CD4-positive, alpha-beta T cell treated with Interleukin-4 for 1 hour (primary cell): ENCODE measurements at regions not wholly inside any gene's neighbourhood (a gene's known extent, or its start where the extent isn't known, plus 50 kb on each side); places are given as distances from the start of the nearest gene placed in this dataset.
"Not testable (repeated sequence)": the region's sequence is repeated elsewhere in the genome, so short reads cannot be mapped to it uniquely, and the experiment has no call there.

ENCODE experiments used
- DNase-seq, 2 donors: peaks; one replicate each; pipeline ENCODE4 v3.0.0-alpha.2; 2020 to 2022

DNA sequence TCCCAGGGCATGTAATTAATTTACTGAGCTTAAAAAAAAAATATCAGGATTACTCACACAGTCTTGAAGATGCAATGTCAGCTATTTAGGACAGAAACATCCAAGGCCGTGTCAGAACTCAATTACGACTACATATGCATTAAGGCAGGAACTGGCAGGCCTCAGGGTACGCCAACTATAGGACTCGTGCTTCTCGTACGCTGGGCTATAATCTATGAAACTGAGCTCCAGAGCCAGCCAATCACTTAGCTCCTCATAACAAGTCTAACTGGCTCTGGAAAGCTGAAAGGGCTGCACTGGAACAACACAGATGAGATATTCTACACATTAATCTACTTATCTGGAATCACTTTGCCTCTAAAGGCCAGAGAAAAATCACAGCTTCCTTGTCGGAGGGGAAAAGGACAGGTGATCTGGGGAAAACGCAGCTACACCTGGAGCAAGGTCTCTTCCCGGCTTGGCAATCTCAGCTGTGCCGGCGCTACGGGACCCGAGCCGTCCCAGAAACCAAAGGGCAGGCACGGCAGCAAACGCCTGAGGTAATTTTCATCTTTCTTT lies 212.0 kb downstream of the DEPDC1B start:
- DNase-seq, result no peak

DNA sequence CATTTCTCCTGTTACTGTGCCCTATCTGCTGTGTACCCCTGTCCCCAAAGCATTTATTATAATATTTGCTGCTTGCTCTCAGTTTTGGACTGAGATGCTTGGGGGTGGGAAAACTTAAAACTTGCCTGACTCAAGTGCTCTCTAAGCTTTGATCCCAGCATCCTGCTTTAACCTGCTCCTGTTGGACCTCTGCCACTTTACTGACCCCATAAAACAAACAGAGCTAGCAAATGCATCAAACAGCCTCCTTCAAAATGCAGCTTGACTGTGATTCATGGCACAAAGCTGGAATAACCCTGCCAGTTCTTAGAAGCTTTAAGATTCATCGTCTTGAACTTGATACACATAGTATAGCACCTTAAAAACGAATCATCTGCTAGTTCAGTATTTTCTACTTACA lies 212.5 kb downstream of the DEPDC1B start:
- no peak for DNase-seq

DNA sequence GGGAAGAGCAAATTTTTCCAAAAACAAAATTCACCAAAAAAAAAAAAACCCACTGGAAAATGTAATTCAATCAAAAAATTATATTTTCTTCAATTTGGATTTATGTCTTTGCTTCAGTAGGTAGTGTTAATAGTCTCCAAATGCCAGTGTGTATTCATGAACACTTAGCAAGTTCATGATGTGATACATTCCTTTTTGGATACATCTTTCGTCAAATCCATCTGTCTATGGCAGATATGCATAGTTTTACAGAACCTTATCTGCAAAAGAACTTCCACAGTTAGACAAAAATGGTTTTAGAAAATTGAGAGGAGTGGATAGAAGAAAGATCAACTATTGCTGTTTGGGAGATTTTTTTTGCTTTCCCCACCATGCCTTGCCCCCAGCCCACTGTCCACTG lies 214.6 kb downstream of the DEPDC1B start:
- DNase-seq, result no peak

DNA sequence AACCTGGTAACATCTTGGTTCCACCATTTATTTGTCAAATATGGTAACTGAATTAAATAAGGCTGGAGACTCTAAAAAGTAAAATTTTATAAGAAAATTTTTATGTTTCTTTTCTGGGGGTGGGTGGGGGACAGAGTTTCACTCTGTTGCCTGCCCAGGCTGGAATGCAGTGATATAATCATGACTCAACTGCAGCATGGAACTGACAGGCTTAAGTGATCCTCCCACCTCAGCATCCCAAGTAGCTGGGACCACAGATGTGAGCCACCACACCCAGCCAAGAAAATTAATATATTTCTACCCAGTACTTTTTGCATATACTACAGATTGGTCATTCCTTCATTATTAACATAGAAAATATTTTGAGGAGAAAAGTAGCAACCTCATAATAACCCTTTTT lies 216.9 kb downstream of the DEPDC1B start:
- DNase-seq, result no peak

DNA sequence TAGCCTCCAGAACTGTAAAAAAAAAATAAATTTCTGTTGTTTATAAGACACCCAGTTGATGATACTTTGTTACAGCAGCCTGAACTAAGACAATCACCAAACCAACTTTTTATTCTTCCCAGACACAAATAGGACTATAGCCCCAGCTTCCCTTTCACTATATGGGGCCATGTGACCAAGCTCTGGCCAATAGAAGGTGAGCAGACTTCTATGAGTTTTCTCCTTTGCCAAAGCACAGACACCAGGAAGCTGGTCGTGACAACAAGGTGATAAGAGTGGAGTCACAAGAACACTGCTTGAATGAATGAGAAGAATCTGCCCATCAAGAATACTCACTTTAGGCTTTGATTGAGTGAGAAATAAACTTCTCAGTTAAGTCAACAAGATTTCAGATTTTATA lies 217.7 kb downstream of the DEPDC1B start:
- DNase-seq, result no peak

DNA sequence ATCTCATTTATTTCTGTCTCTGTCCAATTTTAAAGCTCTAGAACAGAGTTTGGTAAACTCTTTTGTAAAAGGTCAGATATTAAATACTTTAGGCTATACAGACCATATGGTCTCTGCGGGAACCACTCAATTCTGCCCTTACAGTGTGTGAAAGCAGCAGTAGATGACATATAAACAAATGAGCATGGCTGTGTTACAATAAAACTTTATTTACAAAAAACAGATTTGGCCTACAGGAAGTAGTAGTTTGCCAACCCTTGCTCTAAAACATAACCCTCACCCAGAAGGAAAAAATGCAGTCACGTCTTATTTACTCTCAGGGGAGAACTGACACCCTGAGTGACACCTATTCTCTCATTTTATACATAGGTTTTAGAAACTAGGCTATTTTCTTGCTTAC lies 220.4 kb downstream of the DEPDC1B start:
- DNase-seq, result no peak

DNA sequence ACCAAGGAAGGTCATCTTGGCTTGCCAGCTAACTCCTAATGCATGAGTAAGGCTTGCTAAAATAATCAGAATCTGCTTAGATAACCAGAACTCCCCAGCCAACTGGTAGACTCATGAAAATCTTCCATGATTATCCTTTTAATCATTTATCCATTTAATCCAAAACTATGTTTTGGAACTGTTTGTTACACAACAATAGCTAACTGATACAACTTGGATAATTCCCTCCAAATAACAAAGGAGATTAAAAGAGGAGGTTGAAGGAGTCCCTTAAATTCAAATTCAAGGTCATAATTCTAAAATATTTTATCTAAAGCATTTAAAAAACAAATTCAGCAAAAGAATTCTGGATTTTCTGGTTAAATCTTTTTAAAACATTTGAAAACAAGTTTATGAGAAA lies 222.1 kb downstream of the DEPDC1B start:
- no peak for DNase-seq

DNA sequence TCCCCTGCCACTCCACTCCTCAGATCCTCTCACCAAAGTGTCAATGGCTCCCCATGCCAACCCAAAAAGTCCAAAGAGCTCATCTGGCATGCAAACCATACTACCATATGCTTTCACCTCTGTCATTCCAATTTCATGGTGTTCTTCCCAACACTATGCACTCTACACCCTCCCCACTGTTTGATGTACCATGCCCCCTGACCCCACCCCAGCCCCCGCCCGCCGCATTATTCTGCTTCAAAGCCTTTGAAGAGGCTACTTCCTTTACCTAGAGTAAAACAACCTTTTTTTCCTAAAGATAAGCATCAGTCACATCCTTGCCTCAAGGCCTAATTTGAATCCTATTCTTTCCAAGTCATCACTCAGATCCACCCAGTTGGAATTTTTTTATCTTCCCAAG lies 226.3 kb downstream of the DEPDC1B start:
- no peak for DNase-seq

DNA sequence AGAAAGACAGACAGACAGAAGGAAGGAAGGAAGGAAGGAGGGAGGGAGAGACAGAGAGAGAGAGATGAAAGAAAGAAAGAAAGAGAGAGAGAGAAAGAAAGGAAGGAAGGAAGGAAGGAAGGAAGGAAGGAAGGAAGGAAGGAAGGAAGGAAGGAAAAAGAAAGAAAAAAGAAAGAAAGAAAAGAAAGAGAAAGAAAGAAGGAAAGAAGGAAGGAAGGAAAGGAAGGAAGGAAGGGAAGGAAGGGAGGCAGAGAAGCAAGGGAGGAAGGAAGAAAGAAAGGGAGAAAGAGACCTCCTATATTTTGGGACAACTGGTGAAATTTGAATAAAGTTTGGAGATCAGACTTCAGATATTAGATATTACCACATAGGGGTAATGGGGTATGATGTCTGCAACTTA lies 226.9 kb downstream of the DEPDC1B start:
- not testable (repeated sequence) for DNase-seq

DNA sequence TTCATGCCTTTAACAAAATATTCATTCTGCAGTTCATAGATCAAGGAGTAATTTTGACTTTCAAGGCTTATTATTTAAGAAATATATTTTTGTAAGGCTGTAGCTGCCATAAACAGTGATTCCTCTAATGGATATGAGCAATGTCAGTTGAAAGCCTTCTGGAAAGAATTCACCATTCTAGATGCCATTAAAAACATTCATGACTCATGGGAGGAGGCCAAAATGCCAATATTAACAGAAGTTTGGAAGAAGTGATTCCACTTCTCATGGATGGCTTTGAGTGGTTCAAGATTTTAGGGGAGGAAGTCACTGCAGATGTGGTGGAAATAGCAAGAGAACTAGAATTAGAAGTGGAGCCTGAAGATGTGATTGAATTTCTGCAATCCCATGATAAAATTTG lies 229.1 kb downstream of the DEPDC1B start:
- DNase-seq, result no peak

DNA sequence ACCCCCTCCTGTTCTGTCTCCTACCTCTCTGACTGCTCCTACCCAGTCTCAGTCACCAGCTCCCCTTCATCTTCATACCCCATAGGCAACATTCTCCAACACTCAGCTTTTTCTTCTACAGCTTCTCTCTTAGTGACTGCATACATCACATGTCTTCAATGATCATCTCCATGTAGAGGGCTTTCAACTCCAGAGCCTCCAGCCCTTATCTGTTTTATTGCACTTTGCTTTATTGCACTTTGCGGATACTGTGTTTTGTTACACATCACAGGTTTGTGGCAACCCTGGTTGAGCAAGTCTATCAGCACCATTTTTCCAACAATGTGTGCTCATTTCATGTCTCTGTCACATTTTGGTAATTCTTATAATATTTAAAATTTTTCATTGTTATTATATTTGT lies 230.7 kb downstream of the DEPDC1B start:
- no peak for DNase-seq

DNA sequence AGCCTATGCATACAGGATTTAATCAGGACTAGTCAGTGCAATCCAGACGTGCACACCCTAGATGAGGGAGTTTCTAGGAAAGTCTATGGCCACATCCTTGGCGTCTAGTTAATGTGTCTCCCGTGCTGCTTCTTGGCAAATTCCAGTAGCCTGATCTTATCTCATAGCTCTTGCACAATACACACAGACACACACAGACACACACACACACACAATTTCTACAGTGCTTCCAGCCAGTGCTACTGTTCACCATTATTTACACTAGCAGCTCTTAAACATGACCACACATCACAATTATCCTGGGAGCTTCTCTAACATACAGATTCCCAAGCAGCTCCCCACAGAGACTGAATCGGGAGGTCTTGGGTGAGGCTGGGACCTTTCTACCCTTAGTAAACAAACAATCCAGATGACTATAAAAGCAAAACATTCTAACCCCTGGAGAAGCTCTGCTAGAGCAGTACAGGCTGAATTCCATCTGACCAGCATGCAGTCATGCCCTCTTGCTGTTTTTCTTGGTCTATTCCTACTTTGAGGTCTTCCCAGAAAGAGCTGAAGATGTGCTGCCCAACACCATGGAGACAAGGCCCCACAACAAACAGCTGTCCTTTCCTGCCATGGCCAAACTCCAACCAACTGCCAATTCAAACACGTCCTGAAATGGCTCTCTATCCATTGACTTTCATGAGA lies 236.6 kb downstream of the DEPDC1B start:
- no peak for DNase-seq

DNA sequence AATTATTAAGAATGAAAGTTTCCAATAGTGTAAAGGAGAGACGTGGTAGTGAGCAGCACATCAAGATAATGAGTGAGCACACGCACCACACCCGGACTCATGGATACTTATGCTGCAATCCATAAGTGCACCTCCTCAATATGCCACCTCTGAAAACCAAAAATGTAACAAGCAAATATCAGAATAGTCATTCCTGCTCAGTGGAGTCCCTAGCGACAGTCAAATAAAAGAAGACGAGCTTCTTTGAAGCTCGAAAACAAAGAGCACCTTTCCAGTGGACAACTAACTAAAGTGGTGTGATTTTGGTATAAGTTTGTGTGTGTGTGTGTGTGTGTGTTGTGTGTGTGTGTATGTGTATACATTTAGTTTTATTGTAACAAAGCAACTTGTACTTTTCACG lies 241.3 kb downstream of the DEPDC1B start:
- DNase-seq, result no peak

DNA sequence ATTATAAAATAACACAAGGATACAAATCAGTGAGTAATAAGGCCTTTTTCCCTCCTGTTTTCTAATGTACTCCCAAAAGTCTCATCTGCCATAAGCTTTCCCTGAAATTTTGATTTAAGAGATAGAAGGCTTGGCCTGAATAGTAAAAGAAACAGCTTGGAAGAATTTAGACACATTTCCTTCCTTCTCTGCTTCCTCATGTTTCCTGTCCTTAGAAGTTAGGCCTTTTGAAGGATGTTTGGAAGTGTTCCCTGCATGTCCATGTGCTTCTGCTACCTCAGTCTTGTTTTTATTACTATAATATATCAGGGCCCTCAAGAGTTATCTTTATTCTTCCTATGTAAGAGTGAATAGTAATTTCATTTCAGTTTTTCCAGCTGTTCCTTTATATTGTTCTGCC lies 242.7 kb downstream of the DEPDC1B start:
- DNase-seq, result no peak

DNA sequence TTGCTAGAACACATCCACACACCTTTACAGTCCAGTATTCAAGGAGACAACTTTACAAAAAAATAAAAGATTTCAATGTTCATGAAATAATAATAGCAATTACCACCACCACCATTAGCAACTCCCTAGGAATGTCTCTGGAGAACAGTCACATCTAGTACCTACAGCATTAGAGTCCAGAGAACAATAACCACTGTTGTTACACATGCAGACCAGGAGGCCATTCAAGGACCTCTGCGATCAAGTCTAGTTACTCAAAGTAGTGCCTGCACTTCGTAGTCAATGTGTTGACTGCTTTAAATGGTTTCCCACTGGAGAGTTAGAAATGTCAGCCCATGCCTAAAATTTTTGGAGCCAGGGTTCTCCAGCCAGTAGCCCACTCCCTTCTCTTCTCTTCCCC lies 244.4 kb downstream of the DEPDC1B start:
- no peak for DNase-seq

DNA sequence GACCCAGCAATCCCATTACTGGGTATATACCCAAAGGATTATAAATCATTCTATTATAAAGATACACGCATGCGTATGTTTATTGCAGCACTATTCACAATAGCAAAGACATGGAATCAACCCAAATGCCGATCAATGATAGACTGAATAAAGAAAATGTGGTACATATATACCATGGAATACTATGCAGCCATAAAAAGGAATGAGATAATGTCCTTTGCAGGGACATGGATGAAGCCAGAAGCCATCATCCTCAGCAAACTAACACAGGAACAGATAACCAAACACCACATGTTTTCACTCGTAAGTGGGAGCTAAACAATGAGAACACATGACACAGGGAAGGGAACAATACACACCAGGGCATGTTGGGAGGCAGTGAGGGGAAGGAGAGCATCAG lies 245.7 kb downstream of the DEPDC1B start:
- DNase-seq, result not testable (repeated sequence)

DNA sequence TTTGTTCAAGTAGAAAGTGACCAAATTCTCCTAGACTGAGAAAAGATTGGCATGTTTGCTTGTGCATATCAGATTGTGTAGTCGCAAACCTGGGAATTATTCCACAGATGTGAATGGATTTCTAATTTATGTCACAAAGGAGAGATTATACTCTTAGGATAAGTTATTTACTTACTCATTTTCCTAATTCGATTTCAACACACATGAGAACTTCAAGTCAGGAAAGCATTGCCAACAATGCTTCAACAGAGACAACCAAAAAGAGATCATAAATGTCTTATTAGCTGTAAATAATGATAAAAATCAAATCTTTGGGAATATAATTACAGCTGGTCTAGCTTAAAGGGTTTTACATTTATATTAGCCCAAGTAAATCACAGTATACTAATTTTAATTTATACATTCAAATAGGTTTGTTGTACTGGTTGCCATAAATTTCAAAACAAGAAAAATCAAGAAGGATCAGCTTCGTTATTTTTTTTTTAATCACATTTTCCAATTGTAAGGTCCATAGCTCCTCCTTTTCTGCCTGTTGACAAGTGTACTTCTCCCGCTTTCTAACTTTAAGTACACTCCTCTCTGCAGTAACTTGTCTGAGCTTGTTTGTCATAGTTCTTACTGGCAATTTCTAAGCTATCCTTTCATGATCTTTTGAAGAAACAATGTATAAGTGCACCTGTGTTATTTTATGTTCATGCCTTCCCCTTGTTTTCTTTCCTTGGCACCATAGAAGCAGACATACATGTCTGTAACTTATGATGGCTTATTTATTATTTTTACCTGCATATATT lies 246.6 kb downstream of the DEPDC1B start:
- no peak for DNase-seq

DNA sequence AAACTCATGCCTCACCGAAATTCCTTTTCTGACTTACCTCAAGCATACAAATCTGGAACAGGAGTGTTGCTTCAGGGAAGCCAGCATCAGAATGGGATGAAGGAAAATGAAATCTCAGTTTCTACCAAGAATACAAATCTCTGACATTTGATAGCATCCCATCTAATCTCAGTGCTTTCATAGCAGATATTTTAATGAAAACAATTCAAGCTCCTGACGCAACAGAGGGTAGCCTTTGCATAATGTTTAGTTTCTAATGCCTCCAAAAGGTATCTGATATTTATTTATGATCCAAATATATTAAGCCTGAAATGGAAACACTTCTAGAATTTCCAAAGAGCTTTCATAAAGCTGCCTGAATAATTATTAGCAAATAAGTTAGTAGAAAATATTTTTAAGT lies 251.4 kb downstream of the DEPDC1B start:
- no peak for DNase-seq

DNA sequence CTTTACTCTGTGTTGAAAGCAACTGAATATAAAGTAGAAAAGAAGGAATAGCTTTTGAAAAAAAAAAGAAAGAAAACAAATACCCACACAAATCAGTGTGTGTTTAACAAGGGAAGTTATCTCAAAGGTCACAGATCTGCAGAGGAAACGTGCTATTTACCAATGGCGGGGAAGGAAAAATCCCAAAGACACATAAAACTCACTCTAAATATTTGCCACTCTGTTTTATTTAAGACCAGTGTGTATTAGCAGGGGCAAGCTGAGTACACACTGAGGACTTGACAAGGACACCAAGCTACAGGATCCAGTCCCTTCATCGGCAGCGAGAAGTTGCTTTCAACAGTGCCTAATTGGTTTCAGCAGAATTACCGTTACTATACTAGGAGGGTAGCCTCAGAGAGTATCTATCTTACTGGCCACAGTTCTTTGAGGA lies 252.5 kb downstream of the DEPDC1B start:
- no peak for DNase-seq

DNA sequence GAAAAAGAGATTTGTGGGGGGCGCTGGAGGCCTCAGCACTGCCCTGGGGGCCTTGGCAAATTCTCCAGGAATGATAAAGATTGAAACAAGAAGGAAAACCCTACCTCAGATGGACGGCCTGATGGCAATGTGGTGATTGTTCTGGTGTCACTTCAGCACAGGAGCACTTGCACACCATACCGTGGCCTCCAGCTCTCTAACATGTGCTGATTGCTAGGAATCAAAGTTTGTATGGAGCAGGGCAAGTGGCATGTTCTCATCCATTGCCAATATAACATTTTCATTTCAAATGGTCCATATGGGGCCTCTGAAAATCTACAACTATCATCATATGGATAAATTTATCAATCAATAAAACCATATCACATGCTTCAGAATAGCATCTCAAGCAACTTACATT lies 253.0 kb downstream of the DEPDC1B start:
- no peak for DNase-seq

DNA sequence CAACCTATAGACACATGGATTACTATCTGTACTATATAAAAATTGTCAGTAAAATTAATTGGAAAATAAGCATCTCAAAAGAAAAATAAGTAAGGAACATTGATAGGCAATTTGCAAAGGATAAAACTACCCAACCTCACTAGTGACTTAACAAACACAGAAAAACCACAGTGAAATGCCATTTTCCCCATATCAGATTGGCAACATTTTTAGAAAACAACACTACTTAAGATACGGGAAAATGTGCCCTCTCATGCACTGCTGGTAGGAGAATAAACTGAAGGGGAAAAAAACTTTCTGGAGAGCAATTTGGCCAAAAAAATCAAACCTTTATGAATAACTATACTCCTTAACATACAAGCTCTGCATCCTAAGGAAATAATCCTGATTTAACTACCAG lies 254.0 kb downstream of the DEPDC1B start:
- no peak for DNase-seq

DNA sequence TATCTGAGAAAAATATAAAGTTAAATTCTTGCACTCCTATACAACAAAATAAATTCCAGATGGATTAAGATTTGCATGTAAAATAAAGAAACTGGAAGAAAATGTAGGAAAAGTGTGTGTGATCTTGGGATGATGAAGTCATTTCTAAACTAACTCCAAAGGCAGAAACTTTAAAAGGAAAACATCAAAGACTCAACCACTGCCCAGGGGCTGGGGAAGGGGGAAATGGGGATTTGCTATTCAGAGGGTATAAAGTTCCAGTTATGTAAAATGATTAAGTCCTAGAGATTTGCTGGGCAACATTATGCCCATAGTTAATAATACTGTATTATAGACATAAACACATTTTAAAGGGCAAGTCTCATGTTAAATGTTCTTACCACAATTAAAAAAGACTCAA lies 254.5 kb downstream of the DEPDC1B start:
- no peak for DNase-seq

DNA sequence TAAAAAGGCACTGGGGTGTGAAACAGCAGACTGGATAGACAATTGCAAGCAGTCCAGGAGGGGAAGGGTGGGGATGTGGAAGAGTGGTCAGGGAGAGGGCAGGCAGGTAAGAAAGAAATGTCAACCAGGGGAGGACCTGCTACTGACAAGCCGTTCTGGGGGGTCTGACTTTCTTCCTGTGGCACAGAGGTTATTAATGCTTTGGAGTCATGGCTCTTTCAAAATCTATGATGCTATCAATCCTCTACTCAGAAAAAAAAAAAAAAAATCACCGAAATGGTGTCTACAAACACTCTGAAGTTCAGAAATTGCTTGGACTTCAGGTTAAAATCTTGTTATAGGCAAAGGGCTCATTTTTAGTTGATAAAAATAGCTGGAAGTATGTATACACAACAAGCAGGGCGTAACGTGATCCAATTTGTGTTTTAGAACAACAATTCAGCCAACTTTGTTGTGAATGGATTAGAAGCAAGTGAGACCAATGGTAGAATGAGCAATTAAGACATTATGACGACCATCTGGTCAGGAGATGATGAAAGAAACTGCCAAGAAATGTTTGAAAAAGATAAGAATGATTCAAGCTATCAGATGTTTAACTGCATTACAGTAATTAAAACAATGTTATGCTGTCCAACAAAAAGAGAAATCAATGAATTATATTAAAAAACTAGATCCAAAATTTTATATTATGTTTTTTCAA lies 255.2 kb downstream of the DEPDC1B start:
- DNase-seq, result no peak

DNA sequence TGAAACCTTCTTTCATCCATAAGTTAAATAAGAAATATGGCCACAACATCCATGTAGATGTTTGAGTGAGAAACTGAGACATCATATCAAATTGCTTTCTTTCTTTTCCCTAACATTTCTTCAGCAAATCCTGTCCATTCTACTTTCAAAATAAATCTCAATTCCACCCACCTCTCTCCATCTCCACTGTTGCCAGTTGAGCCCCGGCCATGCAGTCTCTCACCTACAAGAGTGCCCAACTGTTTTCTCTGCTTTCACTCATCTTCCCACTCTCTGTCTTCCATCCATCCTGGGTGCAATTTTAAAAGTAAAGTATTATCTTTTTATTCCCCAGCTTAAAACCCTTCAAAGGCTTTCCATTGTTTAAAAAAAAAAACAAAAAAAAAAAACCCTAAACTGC lies 260.4 kb downstream of the DEPDC1B start:
- no peak for DNase-seq
